Pancreas (tissue), 10 donors: ENCODE measurements at regions not wholly inside any gene's neighbourhood (a gene's known extent, or its start where the extent isn't known, plus 50 kb on each side); places are given as distances from the start of the nearest gene placed in this dataset.

Experiments
- ATAC-seq, 4 donors: fragments of 200-7000 bp; cut with Tn5 transposase; one replicate each; pipeline versions ENCODE4 v1.8.0 to v1.9.1; 2020; ENCODE audit warnings: mild to moderate bottlenecking in 4 of 4, moderate library complexity in 4 of 4
- DNase-seq, 6 donors: peaks; one replicate each; pipeline ENCODE4 v3.0.0-alpha.2; 2020
- FAIRE-seq: peaks from 2 replicates; lab custom pipeline; 2012; peaks lifted over from hg19 to GRCh38; lab: Jason Lieb, UNC
- H3K27ac ChIP-seq, 4 donors: fragments of 200-600 bp; sonication (generic); 1 replicate in 3 of 4; 2 replicates in 1 of 4; pipeline versions ENCODE4 v1.5.0 to v1.8.0; 2020
- H3K27me3 ChIP-seq, 4 donors: fragments of 200-600 bp; one replicate each; pipeline ENCODE4 v1.8.0; 2021
- H3K36me3 ChIP-seq, 3 donors: fragments of 200-600 bp; sonication (generic) in 1 of 3; one replicate each; pipeline versions ENCODE4 v1.5.0 to v1.8.0; 2020 to 2021
- H3K4me1 ChIP-seq, 3 donors: fragments of 200-600 bp; one replicate each; pipeline ENCODE4 v1.8.0; 2021
- H3K4me3 ChIP-seq, 4 donors: fragments of 200-600 bp; sonication (generic) in 2 of 4; one replicate each; pipeline versions ENCODE4 v1.5.0 to v1.8.0; 2020 to 2021
- H3K9me3 ChIP-seq, 4 donors: fragments of 200-600 bp; one replicate each; pipeline ENCODE4 v1.8.0; 2021
- CTCF ChIP-seq, 4 donors: fragments of 200-600 bp; sonication (generic) in 3 of 4; IDR thresholded peaks; one replicate each; pipeline versions ENCODE4 v1.5.0 to v1.8.0; 2021; ENCODE audit warnings: antibody characterized with exemption in 4 of 4
- WGBS, 2 donors: extraction: QIAGEN DNeasy Blood & Tissue Kit; methylation state at CpG; one replicate each; pipeline ENCODE4 v1.1.7; 2013; 5-methylcytosine and 5-hydroxymethylcytosine counted together
- intact Hi-C, 3 donors: fragments of 100-400 bp; cut with DNase I; formaldehyde crosslinking; loops; one replicate each; pipeline versions ENCODE4 v1.11.1 to v1.14.2; 2022
- donor health status: healthy with polysubstance abuse.
- donor health status: DM: no; HTN: no; CAD: no; lungs with moderate emphysema.
- donor health status: DM: no; HTN: no; CAD: no.
- donor health status: control.
- donor health status: control.
- donor health status: Bipolar disorder and iron deficiency.
- donor health status: DM: yes; HTN: yes; CAD: no.
- donor health status: DM: no; HTN: no; CAD: no.
- donor health status: DM: no; HTN: no; CAD: no.
- donor health status: DM: yes; HTN: yes; CAD: no.

- ATAC-seq = no peak
These were observed 67.0 kb upstream of the FAM9A start for GRCh38 chrX:8868070-8868773.

GRCh38 chrX:8867406-8867805 lies 66.2 kb upstream of the FAM9A start:
- intact Hi-C loops = no loop called here
- no peak for TF ChIP-seq CTCF (IDR thresholded peaks at IDR 0.05)
- Histone ChIP-seq H3K4me3 (no peak overlapping the region), H3K9me3 (no peaks in the 10 kb centered on the region), H3K36me3 (no peaks in the 10 kb centered on the region), H3K4me1 (no peaks in the 10 kb centered on the region), H3K27ac (no peak overlapping the region), H3K27me3 (peaks cover 0 to 9% (median 0%) of the 10 kb centered on the region in 4 donors)
- FAIRE-seq (no peak), ATAC-seq (no peak), DNase-seq (no peak)
- 50 to 65% methylated on average over 2 of the region's 2 CpGs for WGBS, 2 donors

More at GRCh38 chrX:8868070-8868773, 67.0 kb upstream of the FAM9A start:
- FAIRE-seq (no peak), DNase-seq (no peak)
- Histone ChIP-seq H3K9me3 (no peaks in the 10 kb centered on the region), H3K27me3 (peaks cover 0 to 6% (median 0%) of the 10 kb centered on the region in 4 donors), H3K4me3 (no peak overlapping the region), H3K4me1 (no peaks in the 10 kb centered on the region), H3K36me3 (no peaks in the 10 kb centered on the region), H3K27ac (no peak overlapping the region)
- intact Hi-C loops = no loop called here
- WGBS, 2 donors = 44 to 53% methylated on average over 5 of the region's 5 CpGs
- TF ChIP-seq CTCF (IDR thresholded peaks at IDR 0.05) = no peak

- TF ChIP-seq CTCF (IDR thresholded peaks at IDR 0.05) = no peak
- Histone ChIP-seq H3K4me3 (no peak overlapping the region), H3K27me3 (peaks cover 0 to 13% (median 0%) of the 10 kb centered on the region in 4 donors), H3K9me3 (no peaks in the 10 kb centered on the region), H3K27ac (no peak overlapping the region), H3K4me1 (no peaks in the 10 kb centered on the region), H3K36me3 (no peaks in the 10 kb centered on the region)
- DNase-seq = no peak
- FAIRE-seq = no peak
- WGBS, 2 donors = 21 to 42% methylated on average over 5 of the region's 5 CpGs
- intact Hi-C loops = no loop called here
- no peak for ATAC-seq
These were observed 63.0 kb upstream of the FAM9A start for GRCh38 chrX:8864161-8864560.

- intact Hi-C loops = no loop called here
- Histone ChIP-seq H3K9me3 (no peaks in the 10 kb centered on the region), H3K27ac (no peak overlapping the region), H3K36me3 (no peaks in the 10 kb centered on the region), H3K4me1 (no peaks in the 10 kb centered on the region), H3K27me3 (peaks cover 0 to 13% (median 0%) of the 10 kb centered on the region in 4 donors), H3K4me3 (no peak overlapping the region)
- no peak for DNase-seq
- no peak for FAIRE-seq
- ATAC-seq = no peak
- TF ChIP-seq CTCF (IDR thresholded peaks at IDR 0.05) = no peak
- 63 to 69% methylated on average over 2 of the region's 2 CpGs for WGBS, 2 donors
These were observed 60.7 kb upstream of the FAM9A start for GRCh38 chrX:8861908-8862307.

GRCh38 chrX:8851231-8851886 lies 50.2 kb upstream of the FAM9A start:
- H3K36me3 ChIP-seq = no peaks in the 10 kb centered on the region
- no peaks in the 10 kb centered on the region for H3K9me3 ChIP-seq
- no peak overlapping the region for H3K27ac ChIP-seq
- H3K27me3 ChIP-seq = peaks cover 0 to 17% (median 0%) of the 10 kb centered on the region in 4 donors
- ATAC-seq (no peak), DNase-seq (no peak), FAIRE-seq (no peak)
- no peak overlapping the region for H3K4me3 ChIP-seq
- intact Hi-C loops = no loop called here
- H3K4me1 ChIP-seq = no peaks in the 10 kb centered on the region
- WGBS, 2 donors = 72 to 78% methylated on average over 11 of the region's 11 CpGs
- TF ChIP-seq CTCF (IDR thresholded peaks at IDR 0.05) = no peak
